Activated T-cell treated with anti-CD3 and anti-CD28 coated beads, Interleukin-2, amount 50 U/mL, for 48 hours (primary cell): ENCODE measurements at regions not wholly inside any gene's neighbourhood (a gene's known extent, or its start where the extent isn't known, plus 50 kb on each side); places are given as distances from the start of the nearest gene placed in this dataset.

Experiments used
- DNase-seq, 2 experiments: peaks; one replicate each; pipeline ENCODE4 v3.0.0-alpha.2; 2020

- no peak for DNase-seq
These were observed 50.8 kb upstream of the TSHZ2 start for GRCh38 chr20:52921340-52921739.

- no peak for DNase-seq
These were observed 53.8 kb upstream of the TSHZ2 start for GRCh38 chr20:52918311-52918710.

GRCh38 chr20:52915564-52915963 is 56.6 kb upstream of the TSHZ2 start:
- no peak for DNase-seq

GRCh38 chr20:52914870-52915269 is 57.3 kb upstream of the TSHZ2 start:
- no peak for DNase-seq

- DNase-seq = no peak
These were observed 58.3 kb upstream of the TSHZ2 start for GRCh38 chr20:52913650-52914387.

GRCh38 chr20:52905241-52905994 is 66.7 kb upstream of the TSHZ2 start:
- DNase-seq = no peak

- DNase-seq = no peak
These were observed 67.3 kb upstream of the TSHZ2 start for GRCh38 chr20:52904837-52905236.

- DNase-seq = no peak
These were observed 73.0 kb upstream of the TSHZ2 start for GRCh38 chr20:52899041-52899608.

GRCh38 chr20:52896348-52896747 is 75.8 kb upstream of the TSHZ2 start:
- DNase-seq = no peak

- DNase-seq = no peak
These were observed 76.5 kb upstream of the TSHZ2 start for GRCh38 chr20:52895701-52896100.

- no peak for DNase-seq
These were observed 76.9 kb upstream of the TSHZ2 start for GRCh38 chr20:52895235-52895634.

GRCh38 chr20:52893498-52893897 is 78.7 kb upstream of the TSHZ2 start:
- no peak for DNase-seq

GRCh38 chr20:52892023-52892422 is 80.1 kb upstream of the TSHZ2 start:
- DNase-seq = no peak

- no peak for DNase-seq
These were observed 82.0 kb upstream of the TSHZ2 start for GRCh38 chr20:52890130-52890529.

GRCh38 chr20:52889225-52889624 is 82.9 kb upstream of the TSHZ2 start:
- no peak for DNase-seq

GRCh38 chr20:52888096-52888495 is 84.1 kb upstream of the TSHZ2 start:
- DNase-seq = no peak

- DNase-seq = no peak
These were observed 91.2 kb upstream of the TSHZ2 start for GRCh38 chr20:52880997-52881396.

GRCh38 chr20:52880259-52880658 is 91.9 kb upstream of the TSHZ2 start:
- no peak for DNase-seq

- DNase-seq = no peak
These were observed 97.9 kb upstream of the TSHZ2 start for GRCh38 chr20:52874241-52874640.

- DNase-seq = no peak
These were observed 102.3 kb upstream of the TSHZ2 start for GRCh38 chr20:52869698-52870501.

GRCh38 chr20:52869276-52869675 is 102.9 kb upstream of the TSHZ2 start:
- DNase-seq = no peak

GRCh38 chr20:52867305-52867704 is 104.9 kb upstream of the TSHZ2 start:
- no peak for DNase-seq

GRCh38 chr20:52864916-52865605 is 107.1 kb upstream of the TSHZ2 start:
- DNase-seq = no peak
